ENCODE measurements at regions not wholly inside any gene's neighbourhood (a gene's known extent, or its start where the extent isn't known, plus 50 kb on each side); places are given as distances from the start of the nearest gene placed in this dataset.

- no peak for DNase-seq
- H3K36me3 ChIP-seq: no peaks in the 10 kb centered on the region
- H3K27ac ChIP-seq: no peak overlapping the region
- no peaks in the 10 kb centered on the region for H3K27me3 ChIP-seq
- no peaks in the 10 kb centered on the region for H3K4me1 ChIP-seq
- TF ChIP-seq POLR2AphosphoS5 (IDR thresholded peaks at IDR 0.05) (no peak), POLR2A (IDR thresholded peaks at IDR 0.05) (no peak), CTCF (IDR thresholded peaks at IDR 0.05) (no peak), EP300 (IDR thresholded peaks at IDR 0.05) (no peak)
- no peak for ATAC-seq (ENCODE audit: low FRiP score in 2 of 2)
- 74 to 77% methylated on average over 9 of the region's 9 CpGs for WGBS, 2 donors
- H3K4me3 ChIP-seq: no peak overlapping the region
- peaks cover 0 to 7% (median 0%) of the 10 kb centered on the region in 4 donors for H3K9me3 ChIP-seq
Measured at GRCh38 chr11:115067900-115068530, 389.7 kb downstream of the NXPE2 start.

GRCh38 chr11:115069599-115069998, 391.3 kb downstream of the NXPE2 start:
- no peaks in the 10 kb centered on the region for H3K4me1 ChIP-seq
- no peaks in the 10 kb centered on the region for H3K27me3 ChIP-seq
- H3K36me3 ChIP-seq: no peaks in the 10 kb centered on the region
- ATAC-seq (ENCODE audit: low FRiP score in 2 of 2) (no peak), DNase-seq (no peak)
- H3K9me3 ChIP-seq: peaks cover 0 to 7% (median 0%) of the 10 kb centered on the region in 4 donors
- no peak overlapping the region for H3K27ac ChIP-seq
- H3K4me3 ChIP-seq: no peak overlapping the region
- TF ChIP-seq EP300 (IDR thresholded peaks at IDR 0.05): no peak
- no peak for TF ChIP-seq POLR2A (IDR thresholded peaks at IDR 0.05)
- no peak for TF ChIP-seq CTCF (IDR thresholded peaks at IDR 0.05)
- no peak for TF ChIP-seq POLR2AphosphoS5 (IDR thresholded peaks at IDR 0.05)
- 92 to 94% methylated on average over 6 of the region's 6 CpGs for WGBS, 2 donors

GRCh38 chr11:115075356-115075755, 397.0 kb downstream of the NXPE2 start:
- 60 to 88% methylated on average over 3 of the region's 3 CpGs for WGBS, 2 donors
- DNase-seq (no peak), ATAC-seq (ENCODE audit: low FRiP score in 2 of 2) (no peak)

GRCh38 chr11:115077740-115078139, 399.4 kb downstream of the NXPE2 start:
- 68 to 71% methylated on average over 2 of the region's 2 CpGs for WGBS, 2 donors

More at GRCh38 chr11:115075356-115075755, 397.0 kb downstream of the NXPE2 start:
- no peak overlapping the region for H3K4me3 ChIP-seq
- no peaks in the 10 kb centered on the region for H3K27me3 ChIP-seq
- H3K36me3 ChIP-seq: no peaks in the 10 kb centered on the region
- TF ChIP-seq EP300 (IDR thresholded peaks at IDR 0.05) (no peak), CTCF (IDR thresholded peaks at IDR 0.05) (no peak), POLR2AphosphoS5 (IDR thresholded peaks at IDR 0.05) (no peak), POLR2A (IDR thresholded peaks at IDR 0.05) (no peak)
- H3K4me1 ChIP-seq: no peaks in the 10 kb centered on the region
- no peak overlapping the region for H3K27ac ChIP-seq
- H3K9me3 ChIP-seq: no peaks in the 10 kb centered on the region

More at GRCh38 chr11:115077740-115078139, 399.4 kb downstream of the NXPE2 start:
- Histone ChIP-seq H3K9me3 (no peaks in the 10 kb centered on the region), H3K4me1 (no peaks in the 10 kb centered on the region), H3K36me3 (no peaks in the 10 kb centered on the region), H3K27me3 (peaks cover 0 to 7% (median 0%) of the 10 kb centered on the region in 4 donors), H3K27ac (no peak overlapping the region), H3K4me3 (no peak overlapping the region)
- TF ChIP-seq POLR2AphosphoS5 (IDR thresholded peaks at IDR 0.05) (no peak), POLR2A (IDR thresholded peaks at IDR 0.05) (no peak), EP300 (IDR thresholded peaks at IDR 0.05) (no peak), CTCF (IDR thresholded peaks at IDR 0.05) (no peak)
- no peak for ATAC-seq (ENCODE audit: low FRiP score in 2 of 2)
- no peak for DNase-seq

Data from upper lobe of left lung (tissue), 6 donors.